Suprapubic skin (tissue), 3 donors: ENCODE measurements at regions not wholly inside any gene's neighbourhood (a gene's known extent, or its start where the extent isn't known, plus 50 kb on each side); places are given as distances from the start of the nearest gene placed in this dataset.

ENCODE experiments used
- CTCF ChIP-seq, 2 donors: fragments of 200-600 bp in 1 of 2; fragments of 450-650 bp in 1 of 2; sonication (generic) in 1 of 2; IDR thresholded peaks; one replicate each; pipeline ENCODE4 v1.5.1; 2016 to 2019; ENCODE audit warnings: antibody characterized with exemption in 2 of 2, mild to moderate bottlenecking in 1 of 2, moderate library complexity in 1 of 2
- POLR2A ChIP-seq, 2 donors: fragments of 450-650 bp; IDR thresholded peaks; one replicate each; pipeline ENCODE4 v1.6.1; 2017; ENCODE audit warnings: antibody characterized with exemption in 2 of 2, mild to moderate bottlenecking in 2 of 2, moderate library complexity in 2 of 2

DNA sequence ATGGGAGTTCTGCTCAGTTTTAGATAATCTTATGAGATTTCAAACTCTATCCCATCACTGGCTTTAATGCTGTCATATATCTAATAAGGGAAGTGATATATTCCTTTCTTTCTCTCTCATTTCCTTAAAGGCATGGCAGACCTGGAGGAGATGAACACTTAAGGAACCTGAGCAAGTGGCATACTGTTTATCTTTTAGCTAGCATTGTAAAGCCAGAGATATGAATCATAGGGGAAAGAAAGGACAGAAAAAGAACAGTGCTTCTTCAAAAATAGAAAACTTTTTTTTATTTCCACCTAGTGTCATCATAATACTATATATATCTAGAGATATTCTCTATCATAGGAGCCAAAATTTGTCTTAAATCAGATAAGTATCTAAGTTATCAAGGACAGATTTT is 68.3 kb upstream of the PSMA6 start:
- no peak for TF ChIP-seq POLR2A (IDR thresholded peaks at IDR 0.05)
- no peak for TF ChIP-seq CTCF (IDR thresholded peaks at IDR 0.05)
